HG03520 (cell line): ENCODE measurements at regions not wholly inside any gene's neighbourhood (a gene's known extent, or its start where the extent isn't known, plus 50 kb on each side); places are given as distances from the start of the nearest gene placed in this dataset.

Experiments
- ATAC-seq: cut with Tn5 transposase; IDR thresholded peaks from one replicate; pipeline ENCODE4 v1.9.1; 2021; ENCODE audit warnings: mild to moderate bottlenecking, moderate library complexity; ENCODE audit not compliant: unreplicated experiment

- ATAC-seq = no peak
These were observed 317.1 kb downstream of the BMP7 start for GRCh38 chr20:56949318-56949717.

DNA sequence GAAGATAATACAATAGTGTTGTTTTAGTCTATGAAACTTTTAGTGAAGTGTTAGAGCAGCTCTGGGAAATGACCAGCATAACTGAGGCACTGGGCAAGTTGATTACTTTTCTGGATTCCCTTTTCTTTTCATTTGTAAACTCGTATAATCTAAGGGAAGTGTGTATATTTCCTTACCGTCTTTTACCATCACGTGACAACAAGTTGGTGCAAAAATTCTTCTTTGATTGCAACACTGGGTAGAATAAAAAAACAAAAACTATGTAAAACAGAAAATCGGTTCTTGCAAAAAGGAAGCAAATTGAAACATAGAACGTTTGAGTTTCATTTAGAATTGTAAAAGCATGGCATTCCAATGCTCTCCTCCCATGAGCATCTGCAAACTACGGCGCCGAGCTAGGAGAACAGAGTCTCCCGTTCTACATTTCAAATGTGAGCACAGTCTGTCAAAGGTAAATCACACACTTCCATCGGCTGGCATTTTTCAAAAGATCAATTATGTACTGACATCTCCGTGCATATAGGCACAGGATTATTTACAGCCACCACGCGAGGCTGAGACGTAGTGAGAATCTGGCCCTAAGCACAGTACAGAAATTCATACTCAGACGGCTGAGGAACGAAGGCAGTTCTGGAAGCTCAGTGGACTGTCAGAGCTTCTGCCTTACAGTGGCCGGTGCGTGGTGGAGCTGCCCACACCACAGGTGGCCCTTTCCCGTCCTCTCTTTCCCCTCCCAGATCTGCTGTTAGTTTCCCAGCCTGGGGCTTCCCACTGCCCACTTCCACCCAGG lies 314.0 kb downstream of the BMP7 start:
- no peak for ATAC-seq

DNA sequence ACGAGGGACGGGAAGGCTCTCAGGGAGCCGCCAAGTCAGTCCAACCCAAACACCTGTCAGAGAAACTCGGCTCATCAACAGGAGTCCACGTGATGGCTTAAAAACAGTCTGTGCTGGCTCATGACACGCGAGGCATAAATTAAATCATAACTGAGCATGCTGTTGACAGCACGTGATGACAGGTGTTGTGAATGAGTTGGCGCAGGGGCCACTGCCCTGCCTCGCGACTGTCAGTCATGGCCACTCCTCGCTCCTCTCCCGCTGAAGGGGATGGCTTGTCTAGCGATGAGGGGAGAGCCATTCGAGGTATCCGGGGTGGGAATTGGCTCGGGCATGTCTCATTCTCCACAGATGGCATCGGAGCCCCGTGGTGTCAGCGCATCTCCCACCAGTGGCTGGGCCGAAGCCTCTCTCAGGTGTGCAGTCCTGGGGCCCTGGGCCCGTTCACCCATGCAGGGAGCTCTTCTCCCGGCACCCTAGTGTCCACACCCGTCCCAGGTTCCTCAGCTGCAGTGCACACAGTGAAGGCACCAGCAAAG lies 313.3 kb downstream of the BMP7 start:
- ATAC-seq = no peak

DNA sequence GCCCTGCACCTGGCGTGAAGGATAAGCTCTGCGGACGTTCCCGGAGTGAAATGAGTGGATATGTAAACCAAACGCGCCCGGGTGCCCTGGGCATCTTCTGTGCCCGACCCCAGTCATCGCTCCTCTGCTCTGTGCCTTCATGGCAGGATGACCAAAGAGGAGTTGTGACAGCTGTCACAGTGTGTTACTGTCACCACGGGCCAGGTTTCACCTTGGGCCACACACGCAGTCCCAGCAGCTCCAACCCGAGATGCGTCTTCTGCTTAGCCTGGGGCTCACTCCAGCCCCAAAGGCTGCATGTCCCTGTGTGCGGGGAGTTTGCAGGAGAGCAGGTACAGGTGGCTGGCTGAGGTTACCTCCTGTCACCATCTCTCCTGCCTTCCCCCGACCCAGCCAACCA lies 311.6 kb downstream of the BMP7 start:
- ATAC-seq = no peak

DNA sequence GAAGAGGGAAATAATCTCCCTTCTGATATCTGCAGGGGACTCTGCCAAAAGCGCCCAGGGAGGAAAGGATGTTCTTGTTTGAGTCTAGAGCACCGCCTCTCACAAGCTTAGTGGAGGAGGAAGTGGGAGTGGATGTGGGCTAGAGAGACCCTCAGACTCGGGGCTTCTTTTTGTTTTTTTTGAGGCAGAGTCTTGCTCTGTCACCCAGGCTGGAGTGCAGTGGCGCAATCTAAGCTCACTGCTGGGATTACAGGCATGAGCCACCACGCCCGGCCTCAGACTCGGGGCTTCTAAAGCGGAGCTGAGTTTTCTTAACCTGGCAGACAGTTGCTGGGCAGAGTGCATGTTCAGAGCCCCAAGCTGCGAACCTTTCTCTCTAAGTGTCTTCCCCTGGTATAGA lies 310.8 kb downstream of the BMP7 start:
- no peak for ATAC-seq

DNA sequence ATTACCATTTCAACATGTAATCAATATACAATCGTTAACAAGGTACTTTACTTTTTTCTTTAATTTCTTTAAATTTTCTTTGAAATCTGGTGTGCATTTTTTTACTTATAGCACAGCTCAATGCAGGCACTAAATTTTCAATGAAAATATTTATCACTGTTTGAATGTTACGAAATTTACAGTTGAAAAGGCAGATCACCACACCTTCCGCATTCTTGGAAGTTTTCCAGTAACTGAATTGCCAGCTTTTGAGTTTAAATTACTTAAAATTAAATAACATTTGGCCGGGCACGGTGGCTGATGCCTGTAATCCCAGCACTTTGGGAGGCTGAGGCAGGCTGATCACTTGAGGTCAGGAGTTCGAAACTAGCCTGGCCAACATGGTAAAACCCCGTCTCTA lies 309.9 kb downstream of the BMP7 start:
- ATAC-seq = no peak

DNA sequence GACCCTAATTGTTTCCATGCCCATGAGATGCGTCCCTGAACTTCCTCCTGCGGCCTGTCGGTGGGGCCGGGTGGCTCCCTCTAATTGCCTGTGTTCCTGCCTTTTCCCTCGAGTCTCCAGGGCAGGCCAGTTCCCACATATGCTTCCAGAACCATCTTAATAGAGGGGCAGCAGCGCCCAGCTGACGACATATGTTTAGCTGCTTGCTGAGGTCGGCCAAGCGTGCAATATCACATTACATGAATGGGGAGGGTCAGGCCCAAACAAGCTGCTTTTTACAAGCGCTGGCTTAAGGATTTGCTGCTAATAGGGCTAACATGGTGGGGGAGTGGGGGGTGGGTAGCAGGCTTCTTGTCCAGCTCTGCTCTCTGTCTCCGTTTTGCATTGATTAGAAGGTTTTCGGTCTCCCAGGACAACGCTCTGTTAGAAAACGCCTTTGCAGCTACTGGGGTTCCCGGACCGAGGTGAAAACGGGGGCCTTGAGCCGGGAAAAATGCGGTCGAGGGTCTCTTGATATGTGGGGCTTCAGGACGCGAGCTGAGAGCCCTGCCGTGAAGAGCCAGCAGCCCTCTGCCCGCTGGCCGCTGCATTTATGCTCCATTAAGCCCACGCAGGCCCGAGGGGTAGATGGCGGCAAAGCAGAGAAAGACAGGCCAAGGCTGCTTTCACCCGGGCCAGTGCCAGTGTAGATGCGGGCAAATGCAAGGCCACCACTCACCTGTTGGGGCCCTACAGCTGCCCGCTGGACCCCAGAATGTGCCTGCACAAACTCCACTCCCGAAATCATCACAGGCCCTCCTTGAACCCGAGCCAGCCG lies 308.5 kb downstream of the BMP7 start:
- no peak for ATAC-seq

DNA sequence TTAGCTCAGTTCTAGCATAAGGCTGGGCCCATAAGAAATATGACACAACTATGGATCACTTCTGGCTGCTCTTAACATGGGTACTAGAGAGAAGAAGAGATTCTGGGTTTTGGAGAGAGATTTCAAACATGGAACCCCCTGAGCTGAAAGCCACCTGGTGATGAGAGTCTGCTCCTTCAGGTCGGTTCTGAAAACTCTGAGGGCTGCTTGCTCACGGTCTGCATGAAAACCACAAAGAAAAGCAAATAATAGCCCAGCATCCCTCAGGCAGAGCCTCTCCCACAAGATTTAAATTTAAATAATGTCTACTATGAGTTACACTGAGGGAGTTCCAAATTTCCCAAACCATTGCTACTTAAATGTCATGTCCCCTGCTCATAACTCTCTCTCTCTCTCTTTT lies 301.5 kb downstream of the BMP7 start:
- no peak for ATAC-seq

DNA sequence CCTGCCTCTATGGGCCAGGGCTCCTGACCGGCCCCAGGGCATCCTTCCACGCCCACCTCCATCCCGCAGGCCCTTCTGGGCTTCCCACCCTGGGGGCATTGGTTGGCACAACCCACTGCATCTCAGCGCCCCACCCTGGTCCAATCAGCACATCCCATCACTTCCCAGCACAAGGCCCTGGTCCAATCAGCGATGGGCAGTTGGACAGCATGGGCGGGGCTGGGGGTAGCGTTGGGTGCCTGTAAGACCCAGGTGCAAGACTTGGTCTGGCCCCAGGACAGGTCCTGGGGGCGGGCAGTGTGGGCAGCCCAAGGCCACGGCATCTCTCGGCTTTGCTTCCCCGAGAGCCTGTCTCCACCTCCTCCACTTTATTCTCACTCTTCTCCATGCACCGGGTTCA lies 298.5 kb downstream of the BMP7 start:
- ATAC-seq = no peak

- ATAC-seq = no peak
These were observed 297.9 kb downstream of the BMP7 start for GRCh38 chr20:56968376-56969048.

DNA sequence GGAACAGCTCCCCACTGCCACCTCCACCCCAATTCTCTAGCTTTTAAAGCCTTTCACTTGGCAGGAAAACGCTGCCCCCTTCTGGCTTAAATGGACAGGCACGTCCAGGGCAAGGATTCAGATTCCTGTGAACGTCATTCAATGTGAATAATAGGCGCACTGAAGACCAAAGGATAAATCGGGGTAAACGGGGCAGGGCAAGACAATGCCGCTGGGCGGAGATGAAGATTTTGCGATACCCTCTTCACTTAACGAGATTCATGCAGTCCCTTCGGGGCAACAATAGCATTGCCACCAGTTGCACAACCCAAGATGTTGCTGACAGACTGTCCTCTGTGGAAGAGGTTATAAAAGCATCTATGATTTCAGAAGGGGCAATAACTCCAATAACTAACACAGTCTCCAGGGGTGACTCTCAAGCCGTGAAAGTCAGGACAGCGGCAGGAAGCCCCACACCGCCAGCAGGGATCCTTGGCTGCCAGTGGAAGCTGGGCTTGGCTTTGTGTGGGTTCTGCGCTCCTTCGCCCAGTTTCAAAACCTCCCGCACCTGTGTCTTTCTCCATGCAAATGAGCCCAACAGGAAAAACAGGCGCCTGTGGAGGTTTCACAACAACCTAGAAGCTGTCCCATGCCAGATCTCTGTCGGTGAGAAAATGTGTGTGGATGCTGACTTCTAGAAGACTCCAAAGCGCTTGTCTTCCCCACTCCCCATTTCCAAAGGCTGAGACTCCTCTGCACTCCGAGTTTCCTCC lies 291.8 kb downstream of the BMP7 start:
- ATAC-seq = no peak

DNA sequence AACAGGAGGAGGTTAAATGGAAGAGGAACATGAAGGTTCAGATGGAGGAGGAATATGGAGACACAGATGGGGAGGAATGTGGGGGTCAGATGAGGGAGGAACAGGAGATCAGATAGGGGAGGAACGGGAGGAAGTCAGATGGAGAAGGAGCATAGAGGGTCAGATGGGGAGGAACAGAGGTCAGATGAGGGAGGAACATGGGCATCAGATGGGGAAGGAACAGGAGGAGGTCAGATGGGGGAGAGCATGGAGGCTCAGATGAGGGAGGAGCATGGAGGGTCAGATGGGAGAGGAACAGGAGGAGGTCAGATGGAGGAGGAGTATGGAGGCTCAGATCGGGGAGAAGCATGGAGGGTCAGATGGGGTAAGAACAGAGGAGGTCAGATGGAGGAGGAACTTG lies 290.6 kb downstream of the BMP7 start:
- ATAC-seq = no peak

DNA sequence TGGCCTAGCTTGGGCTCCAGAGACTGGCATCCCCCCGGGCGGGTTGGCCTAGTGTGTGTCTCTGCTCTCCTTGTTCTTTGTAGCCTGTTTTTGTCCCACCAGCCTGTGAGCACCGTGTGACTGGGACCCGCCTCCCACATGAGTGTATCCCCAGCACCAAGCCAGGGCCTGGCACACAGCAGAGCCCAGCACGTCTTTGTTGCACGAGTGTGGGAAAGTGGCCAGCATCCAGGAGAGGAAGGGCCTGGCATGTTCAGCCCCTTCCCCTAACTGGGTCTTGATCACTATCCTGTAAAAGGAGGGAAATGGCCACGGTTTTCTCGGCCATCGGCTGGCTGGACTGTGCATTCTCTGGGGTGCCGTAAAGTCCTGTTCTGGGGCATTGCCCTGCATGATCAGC lies 290.1 kb downstream of the BMP7 start:
- no peak for ATAC-seq

DNA sequence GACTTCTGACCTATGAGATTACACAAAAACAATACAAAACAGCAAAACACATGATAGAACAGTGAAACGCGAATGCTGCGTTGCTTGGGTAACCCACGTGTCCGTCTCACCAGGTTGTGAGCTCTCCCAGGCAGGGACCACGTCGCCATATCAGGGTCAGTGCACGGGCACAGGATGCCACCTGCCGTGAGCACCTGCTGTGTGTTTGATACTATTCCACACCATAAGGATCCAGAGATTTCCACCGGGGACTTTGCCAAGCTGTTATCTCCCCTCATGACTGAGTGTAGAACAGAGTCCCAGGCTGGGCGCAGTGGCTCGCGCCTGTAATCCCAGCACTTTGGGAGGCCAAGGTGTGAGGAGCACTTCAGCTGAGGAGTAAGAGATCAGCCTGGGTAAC lies 288.0 kb downstream of the BMP7 start:
- ATAC-seq = no peak

GRCh38 chr20:56979125-56979524 lies 287.3 kb downstream of the BMP7 start:
- ATAC-seq = no peak

- ATAC-seq = no peak
These were observed 285.1 kb downstream of the BMP7 start for GRCh38 chr20:56981301-56981700.

GRCh38 chr20:56983813-56984212 lies 282.6 kb downstream of the BMP7 start:
- ATAC-seq = no peak

GRCh38 chr20:56985066-56985685 lies 281.3 kb downstream of the BMP7 start:
- ATAC-seq = no peak

DNA sequence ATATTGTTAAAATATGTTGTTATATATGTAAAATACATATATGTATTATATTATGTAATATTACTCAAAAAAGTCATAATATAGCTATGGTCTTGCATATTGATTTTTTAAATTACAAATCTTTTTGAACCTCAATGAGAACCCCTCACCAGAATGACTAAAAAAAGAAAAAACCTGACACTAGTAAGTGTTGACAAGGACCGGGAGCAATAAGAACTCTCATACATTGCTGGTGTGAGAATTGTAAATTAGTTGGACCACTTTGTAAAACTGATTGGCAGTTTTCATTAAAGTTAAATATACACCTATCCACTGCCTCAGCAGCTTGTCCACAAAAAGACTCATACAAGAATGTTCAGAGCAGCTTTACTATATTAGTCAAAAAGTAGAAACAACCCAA lies 280.0 kb downstream of the BMP7 start:
- ATAC-seq = no peak

GRCh38 chr20:56986931-56987720 lies 279.3 kb downstream of the BMP7 start:
- ATAC-seq = no peak
